Loucy (cell line): ENCODE measurements at regions not wholly inside any gene's neighbourhood (a gene's known extent, or its start where the extent isn't known, plus 50 kb on each side); places are given as distances from the start of the nearest gene placed in this dataset.

Experiments
- H2AFZ ChIP-seq: fragments of 200-600 bp; sonication (generic); 2 replicates; pipeline ENCODE4 v1.6.0; 2016; ENCODE audit warnings: antibody characterized with exemption, mild to moderate bottlenecking, low read length, moderate library complexity
- H3F3A ChIP-seq: fragments of 200-600 bp; 2 replicates; pipeline ENCODE4 v1.6.0; 2016; ENCODE audit warnings: antibody characterized with exemption, low read depth, mild to moderate bottlenecking
- H3K27me3 ChIP-seq: fragments of 200-600 bp; sonication (generic); 2 replicates; pipeline ENCODE4 v1.6.1; 2014; ENCODE audit warnings: low read length, mild to moderate bottlenecking; ENCODE audit not compliant: insufficient read depth, poor library complexity, severe bottlenecking
- H3K36me3 ChIP-seq: fragments of 200-600 bp; sonication (generic); 2 replicates; pipeline ENCODE4 v1.6.1; 2016; ENCODE audit warnings: low read length; ENCODE audit not compliant: insufficient read depth
- H3K4me1 ChIP-seq: fragments of 200-600 bp; sonication (generic); 2 replicates; pipeline ENCODE4 v1.5.1; 2014; ENCODE audit warnings: low read length, mild to moderate bottlenecking; ENCODE audit not compliant: insufficient read depth, poor library complexity, severe bottlenecking
- H3K4me2 ChIP-seq: fragments of 200-600 bp; sonication (generic); 2 replicates; pipeline ENCODE4 v1.6.0; 2014; ENCODE audit warnings: antibody characterized with exemption, low read length, low read depth, mild to moderate bottlenecking; ENCODE audit not compliant: poor library complexity, severe bottlenecking
- H3K4me3 ChIP-seq: fragments of 200-600 bp; sonication (generic); 2 replicates; pipeline ENCODE4 v1.5.1; 2014; ENCODE audit warnings: low read length, mild to moderate bottlenecking, mixed read lengths; ENCODE audit not compliant: poor library complexity, severe bottlenecking
- H3K79me2 ChIP-seq: fragments of 200-600 bp; sonication (generic); 2 replicates; pipeline ENCODE4 v1.6.1; 2014; ENCODE audit warnings: low read length; ENCODE audit not compliant: insufficient read depth
- H3K9ac ChIP-seq: fragments of 200-600 bp; sonication (generic); 2 replicates; pipeline ENCODE4 v1.6.0; 2014; ENCODE audit warnings: mild to moderate bottlenecking, low read depth, low read length, moderate library complexity; ENCODE audit not compliant: poor library complexity, severe bottlenecking
- H3K9me2 ChIP-seq: fragments of 200-600 bp; sonication (generic); replicated peaks from 2 replicates; pipeline ENCODE4 v1.6.1; 2016; ENCODE audit warnings: low read depth, low read length, mixed read lengths
- H3K9me3 ChIP-seq: fragments of 200-600 bp; sonication (generic); 2 replicates; pipeline ENCODE4 v1.6.1; 2014; ENCODE audit warnings: mild to moderate bottlenecking, antibody characterized with exemption, low read length, low read depth; ENCODE audit not compliant: insufficient read depth
- H4K20me1 ChIP-seq: fragments of 200-600 bp; sonication (generic); 2 replicates; pipeline ENCODE4 v1.6.0; 2014; ENCODE audit warnings: antibody characterized with exemption, low read length, mild to moderate bottlenecking; ENCODE audit not compliant: insufficient read depth, poor library complexity, severe bottlenecking
- CTCF ChIP-seq: fragments of 200-600 bp; sonication (generic); conservative IDR thresholded peaks from 2 replicates; pipeline ENCODE4 v1.5.1; 2014; ENCODE audit warnings: mild to moderate bottlenecking, antibody characterized with exemption, low read length
- EZH2phosphoT487 ChIP-seq: fragments of 200-600 bp; IDR thresholded peaks from 2 replicates; pipeline ENCODE4 v1.6.1; 2018; ENCODE audit warnings: antibody characterized with exemption, mild to moderate bottlenecking, moderate library complexity, borderline replicate concordance

GRCh38 chr14:101454229-101454628 is 107.1 kb upstream of the DIO3 start:
- Histone ChIP-seq H3K4me3 (no peak overlapping the region), H3K36me3 (no peaks in the 10 kb centered on the region), H4K20me1 (no peaks in the 10 kb centered on the region), H3K9me2 (no peaks in the 10 kb centered on the region), H3K9me3 (no peaks in the 10 kb centered on the region), H3F3A (no peaks in the 10 kb centered on the region), H3K79me2 (no peaks in the 10 kb centered on the region), H3K27me3 (no peaks in the 10 kb centered on the region), H2AFZ (no peak overlapping the region), H3K4me1 (no peaks in the 10 kb centered on the region), H3K9ac (no peak overlapping the region), H3K4me2 (no peak overlapping the region)
- TF ChIP-seq CTCF (no peak), EZH2phosphoT487 (no peak)

GRCh38 chr14:101456246-101457175 is 104.8 kb upstream of the DIO3 start:
- H3K9me2 ChIP-seq = no peaks in the 10 kb centered on the region
- no peaks in the 10 kb centered on the region for H3F3A ChIP-seq
- H3K4me2 ChIP-seq = no peak overlapping the region
- no peaks in the 10 kb centered on the region for H3K27me3 ChIP-seq
- no peaks in the 10 kb centered on the region for H4K20me1 ChIP-seq
- H3K9me3 ChIP-seq = no peaks in the 10 kb centered on the region
- TF ChIP-seq EZH2phosphoT487 = no peak
- TF ChIP-seq CTCF = no peak
- H3K4me1 ChIP-seq = no peaks in the 10 kb centered on the region
- no peaks in the 10 kb centered on the region for H3K79me2 ChIP-seq
- H3K9ac ChIP-seq = no peak overlapping the region
- H3K4me3 ChIP-seq = no peak overlapping the region
- H3K36me3 ChIP-seq = no peaks in the 10 kb centered on the region
- H2AFZ ChIP-seq = no peak overlapping the region

- H3K4me2 ChIP-seq = no peak overlapping the region
- H3F3A ChIP-seq = no peaks in the 10 kb centered on the region
- H3K9ac ChIP-seq = no peak overlapping the region
- H3K79me2 ChIP-seq = no peaks in the 10 kb centered on the region
- no peak overlapping the region for H2AFZ ChIP-seq
- no peaks in the 10 kb centered on the region for H3K9me3 ChIP-seq
- no peaks in the 10 kb centered on the region for H4K20me1 ChIP-seq
- H3K4me1 ChIP-seq = no peaks in the 10 kb centered on the region
- H3K36me3 ChIP-seq = no peaks in the 10 kb centered on the region
- H3K27me3 ChIP-seq = no peaks in the 10 kb centered on the region
- H3K9me2 ChIP-seq = no peaks in the 10 kb centered on the region
- TF ChIP-seq EZH2phosphoT487 (no peak), CTCF (no peak)
- no peak overlapping the region for H3K4me3 ChIP-seq
Observed at GRCh38 chr14:101457301-101457935, 103.9 kb upstream of the DIO3 start.
